ENCODE measurements at regions not wholly inside any gene's neighbourhood (a gene's known extent, or its start where the extent isn't known, plus 50 kb on each side); places are given as distances from the start of the nearest gene placed in this dataset.

- no peak for DNase-seq
Observed at GRCh38 chr5:62698756-62699155, 120.1 kb downstream of the LRRC70 start.

GRCh38 chr5:62695274-62695673 is 116.7 kb downstream of the LRRC70 start:
- no peak for DNase-seq

- no peak for DNase-seq
Observed at GRCh38 chr5:62692946-62693713, 114.5 kb downstream of the LRRC70 start.

- DNase-seq: no peak
Observed at GRCh38 chr5:62691946-62692345, 113.3 kb downstream of the LRRC70 start.

- DNase-seq: no peak
Observed at GRCh38 chr5:62690421-62690820, 111.8 kb downstream of the LRRC70 start.

GRCh38 chr5:62689599-62690368 is 111.2 kb downstream of the LRRC70 start:
- no peak for DNase-seq

GRCh38 chr5:62686692-62687091 is 108.1 kb downstream of the LRRC70 start:
- no peak for DNase-seq

GRCh38 chr5:62685221-62685620 is 106.6 kb downstream of the LRRC70 start:
- no peak for DNase-seq

GRCh38 chr5:62684310-62684709 is 105.7 kb downstream of the LRRC70 start:
- no peak for DNase-seq

- no peak for DNase-seq
Observed at GRCh38 chr5:62682059-62682458, 103.4 kb downstream of the LRRC70 start.

- no peak for DNase-seq
Observed at GRCh38 chr5:62681117-62681850, 102.7 kb downstream of the LRRC70 start.

- DNase-seq: no peak
Observed at GRCh38 chr5:62680121-62680520, 101.5 kb downstream of the LRRC70 start.

Measured in NCI-H1092 (cell line).